IMR-90 (cell line): ENCODE measurements at regions not wholly inside any gene's neighbourhood (a gene's known extent, or its start where the extent isn't known, plus 50 kb on each side); places are given as distances from the start of the nearest gene placed in this dataset.
A peak's percentile ranks its signal among the peaks of the same experiment; 100 is the strongest.

Source experiments
- ATAC-seq: fragments of 200-7000 bp; cut with Tn5 transposase; 2 replicates; pipeline ENCODE4 v1.9.1; 2020; ENCODE audit warnings: low read depth, mild to moderate bottlenecking, moderate library complexity
- BruUV-seq: library from RNA; stranded (reverse); fragments of 400-500 nt; replicated peaks from 2 replicates; lab custom pipeline; 2021; lab: Mats Ljungman, UMichigan
- CTCF ChIA-PET: fragments of 300-600 bp; formaldehyde crosslinking; extraction: SDS; loops from one replicate; lab custom pipeline; 2021; ENCODE audit warnings: antibody characterized with exemption; lab: Yijun Ruan, JAX
- POLR2A ChIA-PET: fragments of 300-600 bp; sonication (Branson Sonifier 250); formaldehyde crosslinking; loops from one replicate; lab custom pipeline; 2022; ENCODE audit warnings: antibody characterized with exemption; ENCODE audit not compliant: unreplicated experiment; lab: Charles Lee
- DNase-seq: peaks from one replicate; pipeline ENCODE4 v3.0.0; 2013
- H2AFZ ChIP-seq: replicated peaks from 2 replicates; pipeline ENCODE3; 2013; ENCODE audit warnings: low read length, mild to moderate bottlenecking; ENCODE audit not compliant: poor library complexity
- H2AK5ac ChIP-seq: 2 replicates; pipeline ENCODE4 v1.6.1; 2013; ENCODE audit warnings: low read depth, low read length, inconsistent platforms
- H2AK9ac ChIP-seq: replicated peaks from 2 replicates; pipeline ENCODE3; 2013; ENCODE audit warnings: mild to moderate bottlenecking, low read depth, low read length, moderate library complexity; ENCODE audit not compliant: poor library complexity
- H2BK120ac ChIP-seq: 2 replicates; pipeline ENCODE4 v1.6.1; 2013; ENCODE audit warnings: low read depth, low read length, inconsistent platforms
- H2BK15ac ChIP-seq: 3 replicates; pipeline ENCODE4 v1.6.1; 2013; ENCODE audit warnings: low read depth, low read length, inconsistent platforms
- H2BK20ac ChIP-seq: 2 replicates; pipeline ENCODE4 v1.6.1; 2013; ENCODE audit warnings: low read depth, mild to moderate bottlenecking, inconsistent platforms, low read length, moderate library complexity
- H2BK5ac ChIP-seq: 2 replicates; pipeline ENCODE4 v1.6.1; 2013; ENCODE audit warnings: mild to moderate bottlenecking, low read depth, low read length, inconsistent platforms; ENCODE audit not compliant: poor library complexity, severe bottlenecking
- H3K14ac ChIP-seq: replicated peaks from 2 replicates; pipeline ENCODE4 v1.6.1; 2013; ENCODE audit warnings: low read depth, low read length, inconsistent platforms
- H3K18ac ChIP-seq: 2 replicates; pipeline ENCODE4 v1.6.1; 2013; ENCODE audit warnings: low read depth, low read length, control low read depth
- H3K23ac ChIP-seq: 2 replicates; pipeline ENCODE4 v1.6.1; 2013; ENCODE audit warnings: low read depth, low read length, inconsistent platforms
- H3K27ac ChIP-seq: 2 replicates; pipeline ENCODE4 v1.5.1; 2013; ENCODE audit warnings: mild to moderate bottlenecking, control low read depth, low read length; ENCODE audit not compliant: insufficient read depth
- H3K27me3 ChIP-seq: 2 replicates; pipeline ENCODE4 v1.6.1; 2013; ENCODE audit warnings: low read length; ENCODE audit not compliant: control insufficient read depth, insufficient read depth
- H3K36me3 ChIP-seq: 2 replicates; pipeline ENCODE4 v1.6.1; 2013; ENCODE audit warnings: low read length, mixed read lengths; ENCODE audit not compliant: control insufficient read depth, insufficient read depth
- H3K4ac ChIP-seq: 2 replicates; pipeline ENCODE4 v1.6.1; 2013; ENCODE audit warnings: low read depth, low read length, inconsistent platforms
- H3K4me1 ChIP-seq: 2 replicates; pipeline ENCODE4 v1.6.1; 2013; ENCODE audit warnings: low read length, mixed read lengths; ENCODE audit not compliant: control insufficient read depth, insufficient read depth
- H3K4me2 ChIP-seq: 2 replicates; pipeline ENCODE4 v1.6.1; 2013; ENCODE audit warnings: low read depth, mild to moderate bottlenecking, control low read depth, low read length, moderate library complexity
- H3K4me3 ChIP-seq: 2 replicates; pipeline ENCODE4 v1.5.1; 2013; ENCODE audit warnings: low read depth, mild to moderate bottlenecking, control low read depth, low read length, moderate library complexity; ENCODE audit not compliant: insufficient read depth
- H3K56ac ChIP-seq: 2 replicates; pipeline ENCODE4 v1.6.1; 2013; ENCODE audit warnings: low read length, inconsistent platforms; ENCODE audit not compliant: insufficient read depth; ENCODE audit errors: extremely low read depth
- H3K79me1 ChIP-seq, 2 experiments: 2 replicates each; pipeline ENCODE4 v1.6.1; 2013; ENCODE audit warnings: low read length in 2 of 2, inconsistent platforms in 1 of 2, low read depth in 1 of 2
- H3K9ac ChIP-seq: 2 replicates; pipeline ENCODE4 v1.6.1; 2013; ENCODE audit warnings: low read depth, low read length, control low read depth
- H3K9me1 ChIP-seq: 2 replicates; pipeline ENCODE4 v1.6.1; 2013; ENCODE audit warnings: low read length, inconsistent platforms; ENCODE audit not compliant: insufficient read depth
- H3K9me3 ChIP-seq: 2 replicates; pipeline ENCODE4 v1.6.1; 2013; ENCODE audit warnings: low read length; ENCODE audit not compliant: control insufficient read depth, insufficient read depth
- H4K20me1 ChIP-seq: 2 replicates; pipeline ENCODE4 v1.6.1; 2013; ENCODE audit warnings: low read length, inconsistent platforms; ENCODE audit not compliant: insufficient read depth
- H4K5ac ChIP-seq: 2 replicates; pipeline ENCODE4 v1.6.1; 2013; ENCODE audit warnings: mild to moderate bottlenecking, low read depth, low read length, control low read depth
- H4K8ac ChIP-seq, 2 experiments: 2 replicates each; pipeline ENCODE4 v1.6.1; 2013; ENCODE audit warnings: low read depth in 2 of 2, low read length in 2 of 2, control low read depth in 1 of 2, inconsistent platforms in 1 of 2
- H4K91ac ChIP-seq: 2 replicates; pipeline ENCODE4 v1.6.1; 2013; ENCODE audit warnings: low read depth, low read length, inconsistent platforms; ENCODE audit not compliant: insufficient read depth
- NFE2L2 ChIP-seq: fragments of 150-350 bp; IDR thresholded peaks from 2 replicates; pipeline ENCODE4 v1.6.1; 2016; ENCODE audit warnings: low read depth, mild to moderate bottlenecking, low read length
- POLR2A ChIP-seq: IDR thresholded peaks from 2 replicates; pipeline ENCODE4 v1.6.1; 2012; ENCODE audit warnings: mild to moderate bottlenecking, low read depth, low read length
- RAD21 ChIP-seq: IDR thresholded peaks from 2 replicates; pipeline ENCODE4 v1.6.1; 2012; ENCODE audit warnings: low read length, improper control_type of control experiment
- SMC3 ChIP-seq: fragments of 150-350 bp; IDR thresholded peaks from 2 replicates; pipeline ENCODE4 v1.6.1; 2016; ENCODE audit warnings: low read depth, mild to moderate bottlenecking, antibody characterized with exemption, low read length, moderate library complexity
- WGBS, 2 experiments: methylation state at CpG; one replicate each; pipeline versions ENCODE4 v1.1.5 to v1.1.7; 2013; ENCODE audit warnings: missing lambda C conversion rate in 2 of 2; ENCODE audit not compliant: insufficient read length in 1 of 2; ENCODE audit errors: extremely low coverage in 2 of 2; 5-methylcytosine and 5-hydroxymethylcytosine counted together
- dilution Hi-C: fragments of 300-500 bp; cut with HindIII; formaldehyde crosslinking; loops from one replicate; pipeline ENCODE4 v1.14.3; 2018; ENCODE audit warnings: low sequenced_read_pairs; ENCODE audit not compliant: unreplicated experiment
- in situ Hi-C: fragments of 300-500 bp; cut with MboI; formaldehyde crosslinking; loops from 3 replicates; pipeline ENCODE4 v1.14.3; 2019; ENCODE audit warnings: low sequenced_read_pairs, inconsistent platforms, mixed read lengths
- intact Hi-C: fragments of 100-400 bp; cut with micrococcal nuclease; formaldehyde crosslinking; loops from 2 replicates; pipeline ENCODE4 v1.10.0; 2022
- TF ChIP-seq, protein P1 (sequence below): conservative IDR thresholded peaks from 2 replicates; pipeline ENCODE4 v1.5.1; 2012; ENCODE audit warnings: mild to moderate bottlenecking, low read depth, low read length, improper control_type of control experiment

DNA sequence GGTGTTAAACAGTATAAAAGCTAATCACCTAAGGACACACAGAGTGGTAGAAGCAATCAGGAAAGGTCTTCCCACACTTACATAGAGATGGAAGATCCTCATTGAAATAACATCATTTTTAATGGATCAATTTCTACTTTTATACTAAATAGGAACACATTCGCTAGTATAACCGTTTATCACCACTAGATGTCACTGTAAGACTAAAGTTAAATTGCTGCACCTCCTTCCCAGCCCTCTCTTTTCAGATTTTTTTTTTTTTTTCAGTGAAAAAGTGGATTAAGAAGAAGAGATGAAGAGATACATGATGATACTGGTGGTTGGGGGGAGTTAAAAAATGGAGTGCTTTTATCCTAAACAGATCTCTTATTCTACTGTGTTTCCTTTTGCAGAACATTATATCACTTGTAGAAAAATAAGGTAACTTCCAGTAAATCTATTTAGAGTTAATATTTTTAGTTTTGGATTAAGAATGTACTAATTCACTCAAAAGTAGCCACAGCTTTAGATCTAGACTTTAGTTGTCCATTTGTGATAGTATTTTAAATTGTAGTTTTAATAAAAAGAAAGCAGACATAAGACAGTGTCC, 116.9 kb upstream of the ARRDC3 start:
- no peaks in the 10 kb centered on the region for H3K4me1 ChIP-seq
- H3K56ac ChIP-seq: no peak overlapping the region
- H4K8ac ChIP-seq: no peak overlapping the region
- no peak overlapping the region for H2BK15ac ChIP-seq
- ATAC-seq: peak; percentile 77
- no peak overlapping the region for H3K14ac ChIP-seq
- H3K4me2 ChIP-seq: no peak overlapping the region
- H3K9me3 ChIP-seq: no peaks in the 10 kb centered on the region
- dilution Hi-C loops: no loop called here
- CTCF ChIA-PET: no interaction called here
- TF ChIP-seq RAD21 (peak; percentile 67), POLR2A (no peak), NFE2L2 (no peak), SMC3 (peak; percentile 35; the same call in 1 of the 2 replicates)
- TF ChIP-seq, protein P1, sequence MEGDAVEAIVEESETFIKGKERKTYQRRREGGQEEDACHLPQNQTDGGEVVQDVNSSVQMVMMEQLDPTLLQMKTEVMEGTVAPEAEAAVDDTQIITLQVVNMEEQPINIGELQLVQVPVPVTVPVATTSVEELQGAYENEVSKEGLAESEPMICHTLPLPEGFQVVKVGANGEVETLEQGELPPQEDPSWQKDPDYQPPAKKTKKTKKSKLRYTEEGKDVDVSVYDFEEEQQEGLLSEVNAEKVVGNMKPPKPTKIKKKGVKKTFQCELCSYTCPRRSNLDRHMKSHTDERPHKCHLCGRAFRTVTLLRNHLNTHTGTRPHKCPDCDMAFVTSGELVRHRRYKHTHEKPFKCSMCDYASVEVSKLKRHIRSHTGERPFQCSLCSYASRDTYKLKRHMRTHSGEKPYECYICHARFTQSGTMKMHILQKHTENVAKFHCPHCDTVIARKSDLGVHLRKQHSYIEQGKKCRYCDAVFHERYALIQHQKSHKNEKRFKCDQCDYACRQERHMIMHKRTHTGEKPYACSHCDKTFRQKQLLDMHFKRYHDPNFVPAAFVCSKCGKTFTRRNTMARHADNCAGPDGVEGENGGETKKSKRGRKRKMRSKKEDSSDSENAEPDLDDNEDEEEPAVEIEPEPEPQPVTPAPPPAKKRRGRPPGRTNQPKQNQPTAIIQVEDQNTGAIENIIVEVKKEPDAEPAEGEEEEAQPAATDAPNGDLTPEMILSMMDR: peak; percentile 69
- POLR2A ChIA-PET: no interaction called here
- BruUV-seq: no TSS peak
- H3K9me1 ChIP-seq: no peaks in the 10 kb centered on the region
- H3K9ac ChIP-seq: no peak overlapping the region
- H4K20me1 ChIP-seq: no peaks in the 10 kb centered on the region
- H3K4ac ChIP-seq: no peak overlapping the region
- peak; percentile 54 for DNase-seq
- no peak overlapping the region for H2AK9ac ChIP-seq
- no peak overlapping the region for H2AFZ ChIP-seq
- no peak overlapping the region for H3K18ac ChIP-seq
- H2AK5ac ChIP-seq: no peak overlapping the region
- H3K23ac ChIP-seq: no peak overlapping the region
- no peak overlapping the region for H2BK5ac ChIP-seq
- in situ Hi-C loops: no loop called here
- no CpG with 5 or more reads among the region's 2 CpGs for WGBS, 2 experiments
- no peak overlapping the region for H4K91ac ChIP-seq
- H3K79me1 ChIP-seq: no peaks in the 10 kb centered on the region
- H4K5ac ChIP-seq: no peak overlapping the region
- no peak overlapping the region for H3K27ac ChIP-seq
- intact Hi-C loops: loop anchor here (5.0 to 10.0 kb wide), 2 partner anchors 137 to 425 kb away; no protein-coding TSS in a partner anchor
- no peak overlapping the region for H3K4me3 ChIP-seq
- H2BK20ac ChIP-seq: no peak overlapping the region
- no peaks in the 10 kb centered on the region for H3K36me3 ChIP-seq
- no peak overlapping the region for H2BK120ac ChIP-seq
- H3K27me3 ChIP-seq: no peaks in the 10 kb centered on the region
